K562 (cell line): ENCODE measurements at regions not wholly inside any gene's neighbourhood (a gene's known extent, or its start where the extent isn't known, plus 50 kb on each side); places are given as distances from the start of the nearest gene placed in this dataset.

ENCODE experiments used
- ATAC-seq: fragments of 200-7000 bp; cut with Tn5 transposase; 3 replicates; pipeline ENCODE4 v1.9.1; 2020; ENCODE audit warnings: moderate library complexity
- BruUV-seq: library from RNA; stranded (reverse); fragments of 400-500 nt; replicated peaks from 2 replicates; lab custom pipeline; 2021; lab: Mats Ljungman, UMichigan
- CTCF ChIA-PET: fragments of 300-600 bp; formaldehyde crosslinking; extraction: SDS; loops from one replicate; lab custom pipeline; 2021; ENCODE audit warnings: low intra/inter-chr PET ratio; lab: Yijun Ruan, JAX
- POLR2A ChIA-PET: fragments of 300-600, 350-650 bp; sonication (Branson Sonifier 250); formaldehyde crosslinking; extraction: SDS; loops from one replicate; lab custom pipeline; 2021; ENCODE audit warnings: antibody characterized with exemption, inconsistent platforms; lab: Yijun Ruan, JAX
- DNase-seq, 4 experiments: peaks; one replicate each; pipeline versions ENCODE4 v3.0.0 to v3.0.0-alpha.2; 2011 to 2018; ENCODE audit warnings: low spot score in 3 of 4, mixed read lengths in 3 of 4; ENCODE audit errors: extremely low read depth in 1 of 4
- FAIRE-seq: peaks from 2 replicates; lab custom pipeline; 2011; peaks lifted over from hg19 to GRCh38; lab: Jason Lieb, UNC
- H2AFZ ChIP-seq: 2 replicates; pipeline ENCODE4 v1.6.0; 2011; ENCODE audit warnings: low read depth, low read length, control low read depth, inconsistent platforms
- H3K27ac ChIP-seq: fragments of 200-600 bp; 3 replicates; pipeline ENCODE4 v1.8.0; 2011; ENCODE audit warnings: low read depth, mild to moderate bottlenecking, control low read depth, inconsistent platforms, low read length, moderate library complexity, mixed read lengths; ENCODE audit errors: extremely low read depth
- H3K27me3 ChIP-seq, 2 experiments: fragments of 300-600 bp in 1 of 2; 2 replicates in 1 of 2; 3 replicates in 1 of 2; pipeline versions ENCODE4 v1.6.0 to v1.8.0; 2011; ENCODE audit warnings: inconsistent platforms in 2 of 2, low read length in 2 of 2, mild to moderate bottlenecking in 1 of 2, mixed read lengths in 1 of 2, moderate library complexity in 1 of 2; ENCODE audit not compliant: control insufficient read depth in 2 of 2, insufficient read depth in 2 of 2
- H3K36me3 ChIP-seq: fragments of 300-600 bp; 3 replicates; pipeline ENCODE4 v1.8.0; 2011; ENCODE audit warnings: mild to moderate bottlenecking, low read length, inconsistent platforms; ENCODE audit not compliant: control insufficient read depth, insufficient read depth
- H3K4me1 ChIP-seq, 2 experiments: fragments of 200-600 bp in 1 of 2; replicated peaks in 1 of 2; 2 replicates in 1 of 2; 3 replicates in 1 of 2; pipeline versions ENCODE4 v1.5.1 to v1.8.0; 2011; ENCODE audit warnings: inconsistent platforms in 2 of 2, low read length in 2 of 2, mild to moderate bottlenecking in 1 of 2, mixed read lengths in 1 of 2, moderate library complexity in 1 of 2; ENCODE audit not compliant: control insufficient read depth in 2 of 2, insufficient read depth in 2 of 2
- H3K4me2 ChIP-seq: 2 replicates; pipeline ENCODE4 v1.6.1; 2011; ENCODE audit warnings: low read length, control low read depth, inconsistent platforms, mixed read lengths; ENCODE audit not compliant: insufficient read depth
- H3K4me3 ChIP-seq: fragments of 200-600 bp; sonication (generic), shearing (Covaris generic); 2 replicates; pipeline ENCODE4 v1.5.1; 2016; ENCODE audit warnings: control low read depth, inconsistent platforms
- H3K79me2 ChIP-seq: fragments of 200-600 bp; 3 replicates; pipeline ENCODE4 v1.8.0; 2011; ENCODE audit warnings: low read length, inconsistent platforms; ENCODE audit not compliant: control insufficient read depth, insufficient read depth
- H3K9ac ChIP-seq, 2 experiments: 2 replicates each; pipeline versions ENCODE4 v1.6.0 to v1.6.1; 2011; ENCODE audit warnings: low read depth in 2 of 2, low read length in 2 of 2, control low read depth in 1 of 2, inconsistent platforms in 1 of 2, mild to moderate bottlenecking in 1 of 2, mixed read lengths in 1 of 2; ENCODE audit not compliant: insufficient read depth in 1 of 2
- H3K9me1 ChIP-seq: one replicate; pipeline ENCODE4 v1.6.0; 2011; ENCODE audit warnings: inconsistent platforms, mild to moderate bottlenecking, low read length, moderate library complexity; ENCODE audit not compliant: control insufficient read depth, insufficient read depth
- H3K9me3 ChIP-seq: replicated peaks from 2 replicates; pipeline ENCODE4 v1.5.1; 2011; ENCODE audit warnings: low read depth, low read length, inconsistent platforms; ENCODE audit not compliant: control insufficient read depth, insufficient read depth
- H4K20me1 ChIP-seq: replicated peaks from 2 replicates; pipeline ENCODE4 v1.6.1; 2011; ENCODE audit warnings: low read length, inconsistent platforms, mixed read lengths; ENCODE audit not compliant: control insufficient read depth, insufficient read depth
- ATF4 ChIP-seq: fragments of 450-650 bp; formaldehyde crosslinking; IDR thresholded peaks from 2 replicates; pipeline ENCODE4 v1.4.0; 2022; ENCODE audit warnings: mild to moderate bottlenecking, moderate library complexity
- NCOR1 ChIP-seq: fragments of 450-650 bp; IDR thresholded peaks from 2 replicates; pipeline ENCODE4 v1.6.1; 2016; ENCODE audit warnings: mild to moderate bottlenecking, moderate library complexity
- NFYB ChIP-seq: IDR thresholded peaks from 2 replicates; pipeline ENCODE4 v1.6.1; 2011; ENCODE audit warnings: mild to moderate bottlenecking, moderate library complexity; ENCODE audit not compliant: insufficient read length; ENCODE audit errors: extremely low read depth
- NR4A1 ChIP-seq, 2 experiments: fragments of 250-450 bp in 1 of 2; fragments of 450-650 bp in 1 of 2; sonication (Bioruptor Pico) in 1 of 2; IDR thresholded peaks; 2 replicates each; pipeline versions ENCODE4 v1.4.0 to v1.6.1; 2016 to 2020; ENCODE audit warnings: mild to moderate bottlenecking in 2 of 2, missing compliant biosample characterization in 1 of 2, missing genetic modification characterization in 1 of 2, moderate library complexity in 1 of 2
- RNF2 ChIP-seq: sonication (generic); IDR thresholded peaks from 2 replicates; pipeline ENCODE4 v1.6.1; 2016
- SNIP1 ChIP-seq: fragments of 450-650 bp; IDR thresholded peaks from 2 replicates; pipeline ENCODE4 v1.7.1; 2017; ENCODE audit warnings: low read depth, mild to moderate bottlenecking
- TCF7 ChIP-seq: sonication (generic); IDR thresholded peaks from 2 replicates; pipeline ENCODE4 v1.6.1; 2016; ENCODE audit warnings: antibody characterized with exemption, borderline replicate concordance
- ZFP30 ChIP-seq: fragments of 250-450 bp; sonication (Bioruptor Pico); IDR thresholded peaks from 2 replicates; pipeline ENCODE4 v1.8.0; 2022; ENCODE audit warnings: moderate library complexity, mild to moderate bottlenecking, inconsistent platforms, borderline replicate concordance
- ZNF408 ChIP-seq: fragments of 250-450 bp; sonication (Bioruptor Pico); IDR thresholded peaks from 2 replicates; pipeline ENCODE4 v1.4.0; 2020; ENCODE audit warnings: low read depth, mild to moderate bottlenecking, moderate library complexity
- ZNF561 ChIP-seq: fragments of 450-650 bp; formaldehyde crosslinking; conservative IDR thresholded peaks from 2 replicates; pipeline ENCODE4 v1.4.0; 2020; ENCODE audit warnings: mild to moderate bottlenecking, moderate library complexity
- WGBS: fragments of 100-300 bp; shearing (Covaris generic); methylation state at CpG from one replicate; pipeline ENCODE4 v1.1.6; 2016; ENCODE audit warnings: low coverage, mixed read lengths; ENCODE audit not compliant: insufficient coverage; ENCODE audit errors: missing lambda C conversion rate; 5-methylcytosine and 5-hydroxymethylcytosine counted together
- in situ Hi-C: fragments of 300-500 bp; cut with MboI; formaldehyde crosslinking; loops from 4 replicates; pipeline ENCODE4 v1.15.0; 2018; ENCODE audit warnings: inconsistent platforms, mixed read lengths
- intact Hi-C: fragments of 100-400 bp; cut with micrococcal nuclease; formaldehyde crosslinking; loops from 2 replicates; pipeline ENCODE4 v1.14.2; 2022
- TF ChIP-seq, protein P1 (sequence below): sonication (generic); formaldehyde crosslinking; IDR thresholded peaks from 2 replicates; pipeline ENCODE4 v1.8.0; 2022; ENCODE audit warnings: mild to moderate bottlenecking, missing genetic modification reagents, borderline replicate concordance
- TF ChIP-seq, protein P2 (sequence below): fragments of 450-650 bp; formaldehyde crosslinking; IDR thresholded peaks from 2 replicates; pipeline ENCODE4 v1.4.0; 2020; ENCODE audit warnings: mild to moderate bottlenecking, mixed read lengths
- TF ChIP-seq, protein P3 (sequence below), 3 experiments: fragments of 200-800 bp in 1 of 3; sonication (Bioruptor generic) in 1 of 3; sonication (generic) in 1 of 3; formaldehyde crosslinking in 1 of 3; IDR thresholded peaks; 2 replicates each; pipeline versions ENCODE4 v1.6.1 to v1.8.0; 2016 to 2022; ENCODE audit warnings: mild to moderate bottlenecking in 2 of 3, missing compliant biosample characterization in 2 of 3, missing genetic modification characterization in 2 of 3, missing genetic modification reagents in 1 of 3

DNA sequence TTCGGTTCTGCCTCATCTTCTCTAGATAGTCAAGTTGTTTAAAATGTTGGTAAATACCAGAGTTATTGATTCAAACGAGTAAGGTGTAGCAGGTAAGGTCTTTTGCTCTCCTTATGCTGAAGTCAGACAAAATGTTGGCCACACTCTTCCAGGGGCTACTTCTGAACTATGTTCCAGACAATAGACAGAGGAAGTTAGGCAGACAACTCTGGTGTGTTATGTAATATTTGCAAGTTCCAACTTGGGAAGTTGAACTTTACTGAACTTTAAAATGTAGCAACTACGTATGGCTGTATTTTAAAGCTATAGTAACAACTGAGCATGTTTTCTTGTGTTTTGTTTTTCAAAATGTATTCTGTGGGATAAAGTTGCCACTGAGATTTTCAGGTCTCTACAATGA is 125.7 kb upstream of the NEBL start:
- Histone ChIP-seq H3K27ac (no peak overlapping the region), H3K9me1 (no peaks in the 10 kb centered on the region), H3K9me3 (no peaks in the 10 kb centered on the region), H3K36me3 (no peaks in the 10 kb centered on the region), H3K9ac (no peak overlapping the region), H3K4me1 (no peaks in the 10 kb centered on the region; a peak in 1 of 5 replicates), H3K4me2 (no peak overlapping the region), H3K4me3 (no peak overlapping the region), H3K79me2 (no peaks in the 10 kb centered on the region), H3K27me3 (no peaks in the 10 kb centered on the region), H2AFZ (no peak overlapping the region), H4K20me1 (no peaks in the 10 kb centered on the region)
- intact Hi-C loops (loop anchor here (5.0 kb wide), 1 partner anchor 161 kb away; no protein-coding TSS in a partner anchor), in situ Hi-C loops (no loop called here)
- TF ChIP-seq NR4A1 (CRISPR knock-in tag; IDR thresholded peaks at IDR 0.05) (no peak), NR4A1 (tag; IDR thresholded peaks at IDR 0.05) (no peak), ATF4 (CRISPR knock-in tag) (no peak), SNIP1 (no peak), TCF7 (no peak), RNF2 (no peak), ZNF408 (CRISPR knock-in tag) (no peak), ZNF561 (CRISPR knock-in tag) (no peak), ZFP30 (no peak), NFYB (no peak), NCOR1 (no peak)
- TF ChIP-seq, protein P1, sequence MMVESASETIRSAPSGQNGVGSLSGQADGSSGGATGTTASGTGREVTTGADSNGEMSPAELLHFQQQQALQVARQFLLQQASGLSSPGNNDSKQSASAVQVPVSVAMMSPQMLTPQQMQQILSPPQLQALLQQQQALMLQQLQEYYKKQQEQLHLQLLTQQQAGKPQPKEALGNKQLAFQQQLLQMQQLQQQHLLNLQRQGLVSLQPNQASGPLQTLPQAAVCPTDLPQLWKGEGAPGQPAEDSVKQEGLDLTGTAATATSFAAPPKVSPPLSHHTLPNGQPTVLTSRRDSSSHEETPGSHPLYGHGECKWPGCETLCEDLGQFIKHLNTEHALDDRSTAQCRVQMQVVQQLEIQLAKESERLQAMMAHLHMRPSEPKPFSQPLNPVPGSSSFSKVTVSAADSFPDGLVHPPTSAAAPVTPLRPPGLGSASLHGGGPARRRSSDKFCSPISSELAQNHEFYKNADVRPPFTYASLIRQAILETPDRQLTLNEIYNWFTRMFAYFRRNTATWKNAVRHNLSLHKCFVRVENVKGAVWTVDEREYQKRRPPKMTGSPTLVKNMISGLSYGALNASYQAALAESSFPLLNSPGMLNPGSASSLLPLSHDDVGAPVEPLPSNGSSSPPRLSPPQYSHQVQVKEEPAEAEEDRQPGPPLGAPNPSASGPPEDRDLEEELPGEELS (CRISPR knock-in tag): no peak
- TF ChIP-seq, protein P2, sequence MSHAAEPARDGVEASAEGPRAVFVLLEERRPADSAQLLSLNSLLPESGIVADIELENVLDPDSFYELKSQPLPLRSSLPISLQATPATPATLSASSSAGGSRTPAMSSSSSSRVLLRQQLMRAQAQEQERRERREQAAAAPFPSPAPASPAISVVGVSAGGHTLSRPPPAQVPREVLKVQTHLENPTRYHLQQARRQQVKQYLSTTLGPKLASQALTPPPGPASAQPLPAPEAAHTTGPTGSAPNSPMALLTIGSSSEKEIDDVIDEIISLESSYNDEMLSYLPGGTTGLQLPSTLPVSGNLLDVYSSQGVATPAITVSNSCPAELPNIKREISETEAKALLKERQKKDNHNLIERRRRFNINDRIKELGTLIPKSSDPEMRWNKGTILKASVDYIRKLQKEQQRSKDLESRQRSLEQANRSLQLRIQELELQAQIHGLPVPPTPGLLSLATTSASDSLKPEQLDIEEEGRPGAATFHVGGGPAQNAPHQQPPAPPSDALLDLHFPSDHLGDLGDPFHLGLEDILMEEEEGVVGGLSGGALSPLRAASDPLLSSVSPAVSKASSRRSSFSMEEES (CRISPR knock-in tag): no peak
- TF ChIP-seq, protein P3, sequence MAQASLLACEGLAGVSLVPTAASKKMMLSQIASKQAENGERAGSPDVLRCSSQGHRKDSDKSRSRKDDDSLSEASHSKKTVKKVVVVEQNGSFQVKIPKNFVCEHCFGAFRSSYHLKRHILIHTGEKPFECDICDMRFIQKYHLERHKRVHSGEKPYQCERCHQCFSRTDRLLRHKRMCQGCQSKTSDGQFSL (CRISPR knock-in tag; IDR thresholded peaks at IDR 0.05): no peak
- TF ChIP-seq, protein P3 (tag; IDR thresholded peaks at IDR 0.05): no peak
- BruUV-seq: no TSS peak
- 17% methylated on average over 3 of the region's 3 CpGs for WGBS
- FAIRE-seq (no peak), DNase-seq (no peak), ATAC-seq (no peak)
- CTCF ChIA-PET: no interaction called here
- POLR2A ChIA-PET: no interaction called here
